NCI-H2196 (cell line): ENCODE measurements at regions not wholly inside any gene's neighbourhood (a gene's known extent, or its start where the extent isn't known, plus 50 kb on each side); places are given as distances from the start of the nearest gene placed in this dataset.
"Not testable (repeated sequence)": the region's sequence is repeated elsewhere in the genome, so short reads cannot be mapped to it uniquely, and the experiment has no call there.

Experiments
- DNase-seq: peaks from one replicate; lab custom pipeline; 2025; ENCODE audit not compliant: unreplicated experiment; lab: John Stamatoyannopoulos, UW

DNA sequence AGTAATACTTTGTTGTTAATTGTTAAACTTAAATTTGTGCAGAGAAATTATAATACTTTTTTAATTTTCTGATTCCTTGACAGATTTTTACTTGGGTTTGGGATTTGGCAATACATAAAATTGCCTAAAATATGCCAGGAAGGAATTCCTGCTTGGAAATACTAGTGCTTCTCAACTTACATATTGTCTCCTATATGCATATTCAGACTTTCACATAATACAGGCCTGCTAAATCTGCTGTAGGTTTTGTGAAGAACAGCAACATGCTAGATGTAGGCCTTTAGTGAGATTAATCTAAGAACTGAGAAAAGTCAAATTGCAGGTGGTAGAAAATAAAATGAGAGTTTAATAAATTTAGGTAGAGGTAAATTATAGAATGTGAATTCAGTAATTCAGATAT, 468.5 kb upstream of the MIS18BP1 start:
- DNase-seq: no peak

DNA sequence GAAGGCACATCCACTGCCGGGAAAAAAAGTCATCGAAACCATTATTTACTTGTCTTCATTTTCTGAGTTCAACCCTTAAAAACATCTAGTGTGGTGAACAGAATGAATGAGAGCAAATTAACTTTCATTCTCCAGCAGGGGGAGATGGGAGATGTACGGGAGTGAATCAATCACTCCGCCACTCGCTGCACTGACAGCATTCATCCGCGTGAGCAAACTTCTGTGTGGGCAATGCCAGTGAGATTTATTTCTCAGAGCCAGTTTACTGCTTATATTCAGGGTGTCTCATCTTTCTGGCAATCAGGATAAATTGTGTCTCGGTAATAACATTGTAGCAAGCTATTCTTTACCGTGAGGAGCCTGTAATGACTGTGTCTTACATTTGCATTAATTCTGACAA, 463.6 kb upstream of the MIS18BP1 start:
- no peak for DNase-seq

DNA sequence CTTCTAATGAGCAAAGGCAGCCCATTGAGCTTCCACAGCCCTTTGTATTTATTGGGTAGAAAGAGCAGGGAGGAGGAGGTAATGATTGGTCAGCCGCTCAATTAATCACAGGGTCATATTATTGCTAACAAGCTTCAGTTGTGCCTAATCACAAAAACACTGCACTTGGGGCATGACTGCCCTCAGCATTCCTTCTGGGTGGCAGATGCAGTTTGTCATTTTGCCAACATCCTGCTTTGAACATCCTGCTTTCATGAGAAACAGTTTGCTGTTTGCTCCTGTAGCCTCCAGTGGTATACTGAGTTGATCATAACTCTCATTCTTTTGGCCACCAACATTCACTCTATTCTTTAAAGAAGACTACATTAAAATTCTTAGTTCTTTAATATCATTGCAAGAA, 462.9 kb upstream of the MIS18BP1 start:
- DNase-seq: no peak

DNA sequence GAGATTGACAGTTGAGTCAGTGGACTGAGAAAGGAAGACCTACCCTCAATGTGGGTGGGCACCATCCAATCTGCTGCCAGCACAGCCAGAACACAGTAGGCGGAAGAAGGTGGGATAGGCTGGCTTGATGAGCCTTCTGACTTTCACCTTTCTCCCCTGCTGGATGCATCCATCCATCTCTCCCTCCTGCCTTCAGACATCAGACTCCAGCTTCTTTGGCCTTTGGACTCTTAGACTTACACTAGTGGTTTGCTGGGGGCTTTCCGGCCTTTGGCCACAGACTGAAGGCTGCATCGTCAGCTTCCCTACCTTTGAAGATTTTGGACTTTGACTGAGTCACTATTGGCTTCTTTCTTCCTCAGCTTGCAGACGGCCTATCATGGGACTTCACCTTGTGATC, 456.5 kb upstream of the MIS18BP1 start:
- no peak for DNase-seq

DNA sequence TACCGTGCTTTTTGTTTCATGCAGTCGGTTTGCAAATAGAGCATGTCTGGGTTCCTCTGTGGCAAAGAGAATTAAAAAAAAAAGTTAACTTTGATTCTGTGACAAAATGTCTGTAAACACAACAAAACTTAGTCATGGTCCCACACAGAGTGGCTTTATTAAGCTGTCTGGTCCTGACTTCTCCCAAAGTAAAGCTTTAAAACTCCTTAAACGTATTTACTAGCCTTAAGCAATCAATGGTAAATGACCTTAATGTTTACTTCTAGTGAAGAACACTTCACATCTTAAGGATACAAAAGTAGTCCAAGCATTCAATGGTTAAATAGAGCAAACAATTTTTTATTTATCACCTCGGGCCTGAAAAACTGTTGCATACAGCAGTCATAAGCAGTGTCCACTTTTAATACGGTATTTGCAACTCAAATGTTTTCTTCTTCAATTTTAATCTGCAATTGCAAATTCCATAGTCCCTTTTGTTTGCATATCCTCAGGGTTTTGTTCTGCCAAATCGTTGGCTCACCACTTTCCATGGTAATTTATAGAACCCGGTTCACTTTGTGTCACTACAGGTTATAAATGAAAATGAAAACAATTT, 453.0 kb upstream of the MIS18BP1 start:
- no peak for DNase-seq

DNA sequence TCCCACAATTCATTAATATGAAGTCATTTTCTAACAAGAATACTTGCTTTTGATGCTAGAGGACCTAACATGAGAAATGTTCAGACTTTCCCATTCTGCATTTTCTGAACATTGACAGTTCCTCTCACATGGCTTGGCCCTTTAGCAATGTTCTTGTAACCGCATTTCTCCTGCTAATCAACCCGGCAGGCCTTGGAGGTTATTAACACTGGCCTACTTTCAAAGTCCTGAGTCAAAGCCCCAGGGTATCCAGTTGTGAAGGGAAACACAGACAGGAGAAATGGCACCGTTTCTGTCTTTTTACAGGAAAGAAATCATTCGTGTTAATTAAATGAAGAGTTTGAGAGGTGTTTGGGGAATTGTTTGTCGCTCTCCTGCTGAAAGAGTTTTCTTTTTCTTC, 446.5 kb upstream of the MIS18BP1 start:
- no peak for DNase-seq

DNA sequence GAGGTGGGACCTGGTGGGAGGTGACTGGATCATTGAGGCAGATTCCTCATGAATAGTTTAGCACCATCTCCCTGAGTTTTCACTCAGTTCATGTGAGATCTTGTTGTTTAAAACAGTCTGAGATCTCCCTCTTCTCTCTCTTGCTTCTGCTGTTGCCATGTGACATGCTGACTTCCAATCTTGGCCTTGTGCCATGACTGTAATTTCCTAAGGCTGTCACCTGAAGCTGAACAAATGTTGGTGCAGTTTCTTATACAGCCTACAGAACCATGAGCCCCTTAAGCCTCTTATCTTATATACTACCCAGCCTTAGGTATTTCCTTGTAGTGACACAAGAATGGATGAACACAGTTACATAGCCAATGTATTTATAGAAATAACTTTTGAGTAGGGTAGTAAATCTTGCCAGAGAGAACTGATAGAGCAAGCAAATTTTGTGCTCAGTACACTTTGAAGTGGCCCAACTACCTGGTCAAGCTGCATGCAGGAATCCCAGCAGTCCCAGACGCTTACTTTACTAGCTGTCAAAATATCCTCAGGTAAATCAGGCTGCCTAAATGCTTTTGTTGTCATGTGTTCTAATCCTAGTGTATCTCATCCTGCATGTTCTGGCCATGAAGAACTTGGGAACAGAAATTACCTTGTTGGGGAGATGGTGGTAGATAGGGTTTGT, 445.6 kb upstream of the MIS18BP1 start:
- DNase-seq: no peak

DNA sequence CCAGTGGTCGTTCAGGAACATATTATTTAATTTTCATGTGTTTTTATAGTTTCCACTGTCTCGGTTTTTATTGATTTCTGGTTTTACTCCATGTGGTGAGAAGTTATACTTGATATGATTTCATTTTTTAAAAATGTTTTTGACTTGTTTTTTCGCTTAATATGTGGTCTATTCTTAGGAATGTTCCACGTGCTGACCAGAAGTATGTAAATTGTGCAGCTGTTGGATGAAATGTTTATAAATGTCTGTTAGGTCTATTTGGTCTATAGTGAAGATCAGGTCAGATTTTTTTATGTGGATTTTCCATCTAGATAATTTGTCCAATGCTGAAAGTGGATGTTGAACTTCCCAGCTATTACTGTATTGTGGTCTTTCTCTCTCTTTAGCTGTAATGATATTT, 433.8 kb upstream of the MIS18BP1 start:
- DNase-seq: no peak

DNA sequence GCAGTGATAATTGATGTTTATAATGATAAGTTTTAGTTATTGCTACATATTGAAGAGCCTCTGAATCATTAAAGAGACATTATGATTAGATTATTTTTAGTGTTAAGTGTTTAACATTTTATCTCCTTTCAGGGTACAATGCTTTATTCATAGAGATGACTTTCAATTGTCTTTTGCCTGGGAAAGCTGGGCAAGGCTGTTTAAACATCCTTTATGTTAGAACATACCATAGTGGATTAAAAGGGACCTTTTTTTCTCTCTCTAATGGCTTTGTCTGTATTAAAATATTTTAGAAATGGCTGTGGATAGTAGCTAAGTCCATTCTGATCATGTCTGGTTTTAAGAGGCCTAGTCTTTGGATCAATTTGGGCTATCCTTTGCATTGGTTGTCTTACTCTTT, 427.5 kb upstream of the MIS18BP1 start:
- DNase-seq: no peak

DNA sequence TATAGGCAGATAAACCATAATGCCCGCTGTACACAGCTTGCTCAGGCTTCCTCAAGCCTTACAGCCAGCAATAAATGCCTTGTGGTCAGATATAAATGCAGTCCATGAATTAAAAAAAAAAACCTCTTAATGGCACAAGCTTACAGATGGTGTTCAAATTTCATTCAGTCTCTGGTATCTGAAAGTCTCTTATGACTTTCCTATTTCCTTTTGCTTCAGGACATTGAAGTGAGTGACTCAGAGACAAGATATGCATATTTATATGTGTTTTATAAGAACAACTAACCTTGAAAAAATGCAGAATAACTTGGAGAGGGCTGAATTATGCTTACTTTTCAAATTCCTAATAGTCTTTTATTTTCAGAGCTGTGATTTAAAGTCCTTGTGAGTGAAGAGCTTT, 426.9 kb upstream of the MIS18BP1 start:
- no peak for DNase-seq

DNA sequence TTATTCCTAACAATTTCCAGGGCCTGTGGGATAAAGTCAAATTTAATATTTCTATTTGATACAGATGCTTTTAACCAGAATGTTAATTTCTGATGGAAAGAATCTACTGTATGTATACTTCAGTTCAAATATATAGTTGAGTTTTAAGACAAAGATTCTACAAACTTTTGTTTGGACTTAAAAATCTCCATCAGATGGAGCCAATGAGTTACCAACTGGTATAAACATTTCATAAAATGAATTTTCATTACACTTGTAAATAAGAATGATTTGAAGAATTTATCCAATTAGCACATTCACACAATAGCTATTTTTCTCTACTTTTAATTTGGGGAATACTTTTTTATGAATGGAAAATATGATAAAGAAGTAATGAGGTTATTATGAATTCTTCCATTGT, 425.2 kb upstream of the MIS18BP1 start:
- no peak for DNase-seq

DNA sequence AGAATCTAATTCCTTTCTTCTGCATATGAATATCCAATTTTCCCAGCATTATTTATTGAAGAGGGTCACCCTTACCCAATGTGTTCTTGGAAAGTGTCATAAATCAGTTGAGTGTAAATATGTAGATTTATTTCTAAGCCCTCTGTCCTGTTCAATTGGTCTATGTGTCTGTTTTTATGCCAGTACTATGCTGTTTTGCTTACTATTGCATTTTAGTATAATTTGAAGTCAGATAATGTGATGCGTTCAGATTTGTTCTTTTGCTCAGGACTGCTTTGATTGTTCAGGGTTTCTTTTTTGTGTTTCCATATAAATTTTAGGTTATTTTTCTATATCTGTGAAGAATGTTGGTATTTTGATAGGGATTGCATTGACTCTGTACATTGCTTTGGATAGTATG, 420.4 kb upstream of the MIS18BP1 start:
- no peak for DNase-seq

DNA sequence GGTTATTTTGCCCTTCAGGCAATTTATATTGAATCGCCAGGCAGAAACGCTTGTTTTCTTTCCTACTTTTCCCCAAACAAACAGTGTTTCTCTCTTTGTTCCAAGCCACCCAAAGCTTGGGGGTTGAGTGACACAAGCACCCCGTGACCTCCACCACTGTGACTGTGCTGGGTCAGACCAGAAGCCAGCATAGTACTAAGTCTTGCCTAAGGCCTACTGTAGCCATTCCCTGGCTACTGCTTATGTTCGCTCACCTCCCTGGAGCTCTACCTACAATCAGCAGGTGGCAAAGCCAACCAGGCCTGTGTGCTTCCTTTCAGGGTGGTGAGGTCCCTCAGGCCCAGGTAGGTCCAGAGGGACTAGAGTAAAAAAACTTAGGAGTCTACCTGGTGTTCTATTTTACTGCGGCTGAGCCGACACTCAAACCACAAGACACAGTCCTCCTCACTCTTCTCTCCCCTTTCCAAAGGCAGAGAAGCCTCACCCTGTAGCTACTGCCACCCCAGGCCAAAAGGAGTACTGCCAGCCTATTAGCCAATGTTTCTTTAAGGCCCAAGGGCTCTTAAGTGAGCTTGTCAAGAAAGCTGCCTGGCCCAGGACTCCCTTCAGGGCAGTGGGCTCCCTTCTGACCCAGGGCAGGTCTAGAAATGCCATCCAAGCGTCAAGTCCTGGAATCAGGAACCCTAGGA, 411.8 kb upstream of the MIS18BP1 start:
- no peak for DNase-seq

DNA sequence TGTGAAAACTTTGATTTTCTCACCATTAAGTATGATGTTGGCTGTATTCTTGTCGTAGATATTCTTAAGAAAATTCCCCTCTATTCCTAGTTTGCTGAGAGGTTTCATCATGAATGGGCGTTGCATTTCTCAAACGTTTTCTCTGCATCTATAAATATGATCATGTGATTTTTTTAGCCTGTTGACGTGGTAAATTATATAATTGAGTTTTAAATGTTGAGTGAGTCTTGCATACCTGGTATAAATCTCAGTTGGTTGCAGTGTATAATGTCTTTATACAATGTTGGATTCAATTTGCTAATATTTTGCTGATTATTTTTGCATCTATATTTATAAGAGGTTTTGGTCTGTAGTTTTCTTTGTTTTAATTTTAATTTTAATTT, 405.9 kb upstream of the MIS18BP1 start:
- no peak for DNase-seq

DNA sequence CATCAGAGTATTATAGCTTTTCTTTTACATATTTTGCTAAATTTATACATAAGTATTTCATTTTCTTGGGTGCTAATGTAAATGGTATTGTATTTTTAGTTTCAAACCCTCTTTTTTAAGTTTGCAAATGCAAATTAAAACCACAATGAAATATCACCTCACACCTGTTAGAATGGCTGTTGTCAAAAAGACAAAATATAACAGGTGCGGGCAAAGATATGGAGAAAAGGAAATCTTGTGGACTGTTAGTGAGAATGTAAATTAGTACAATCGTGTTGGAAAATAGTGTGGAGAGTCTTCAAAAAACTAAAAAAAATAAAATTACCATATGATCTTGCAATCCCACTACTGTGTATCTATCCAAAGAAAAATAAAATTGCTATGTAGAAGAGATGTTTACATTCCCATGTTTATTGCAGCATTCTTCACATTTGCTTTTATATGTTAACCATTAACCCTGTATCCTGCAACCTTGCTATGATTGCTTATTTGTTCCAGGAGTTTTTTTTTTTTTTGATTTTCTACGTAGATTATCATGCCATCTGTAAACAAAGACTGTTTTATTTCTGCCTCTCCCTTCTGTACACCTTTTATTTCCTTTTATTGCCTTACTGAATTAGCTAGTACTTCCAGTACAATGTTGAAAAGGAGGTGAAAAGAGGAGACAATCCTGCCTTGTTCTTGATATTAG, 405.4 kb upstream of the MIS18BP1 start:
- DNase-seq: no peak

DNA sequence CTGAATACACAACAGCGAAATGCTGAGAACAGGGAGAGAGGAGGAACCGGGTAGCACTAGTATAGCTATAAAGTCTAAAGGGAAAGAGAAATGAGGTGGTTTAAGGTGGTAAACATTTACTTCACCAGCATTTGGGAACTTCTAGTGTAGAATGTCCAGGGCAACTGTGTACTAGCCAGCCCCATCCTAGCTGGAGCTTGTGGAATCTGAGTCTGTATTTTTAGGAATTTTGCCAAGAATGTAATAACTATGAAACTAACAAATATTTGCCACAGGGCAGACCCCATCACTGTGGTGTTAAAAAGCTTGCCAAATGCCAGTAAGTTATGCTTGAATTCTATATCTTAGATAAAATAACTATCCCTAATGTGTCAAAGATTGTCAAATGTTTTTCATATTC, 398.9 kb upstream of the MIS18BP1 start:
- DNase-seq: no peak

DNA sequence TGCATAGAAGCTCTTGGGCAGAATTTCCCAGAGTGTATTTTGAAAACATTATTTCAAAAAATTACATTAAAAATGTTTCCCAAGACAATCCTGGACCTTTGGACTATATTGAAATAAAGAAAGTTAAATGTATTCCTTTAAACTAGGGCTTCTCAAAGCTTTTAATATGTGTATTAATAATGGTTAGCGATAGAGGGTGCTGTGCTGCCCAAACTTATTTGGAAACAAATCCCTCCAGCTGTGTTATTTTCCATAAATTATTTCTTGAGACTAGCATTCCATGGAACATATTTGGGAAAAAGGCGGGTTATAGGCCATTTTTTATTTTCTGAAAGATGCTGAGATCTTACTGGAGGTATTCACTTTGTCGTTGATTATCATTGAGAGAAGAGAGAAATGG, 397.8 kb upstream of the MIS18BP1 start:
- no peak for DNase-seq

DNA sequence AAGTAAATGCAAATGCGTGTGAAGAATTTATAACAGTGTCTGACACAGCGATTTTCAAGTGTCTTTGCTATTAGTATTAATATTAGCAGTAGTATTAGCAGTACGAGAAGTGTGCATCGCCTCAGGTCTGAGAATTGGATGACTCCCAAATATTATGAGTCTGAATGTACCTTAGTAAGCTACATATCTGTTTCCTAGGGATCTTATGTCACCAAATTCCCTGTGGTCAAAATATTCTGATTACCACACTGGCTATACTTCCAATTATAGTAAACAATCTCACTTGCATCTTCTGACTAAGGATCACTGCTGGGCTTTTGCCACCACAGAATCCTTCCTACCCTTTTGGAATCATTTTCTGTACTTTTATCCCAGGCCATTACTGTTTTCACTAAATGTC, 396.0 kb upstream of the MIS18BP1 start:
- DNase-seq: no peak

DNA sequence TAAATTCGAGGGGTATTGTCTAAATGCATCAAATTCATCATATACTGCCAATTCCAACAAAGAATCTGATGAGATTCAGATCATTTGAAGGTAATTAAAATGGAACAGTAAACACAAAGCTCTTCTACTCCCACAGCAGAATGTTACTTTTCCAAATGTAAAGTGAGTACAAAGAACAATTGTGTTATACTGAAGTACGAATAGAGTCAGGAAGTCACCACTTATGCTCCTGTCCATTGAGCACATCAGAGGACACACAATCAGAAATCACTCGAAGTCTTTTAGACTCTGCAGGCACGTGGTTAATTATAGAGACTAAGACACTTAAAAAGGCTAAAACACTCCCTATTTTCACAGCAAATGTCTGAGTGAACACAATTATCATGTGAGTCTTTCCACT, 388.5 kb upstream of the MIS18BP1 start:
- no peak for DNase-seq

DNA sequence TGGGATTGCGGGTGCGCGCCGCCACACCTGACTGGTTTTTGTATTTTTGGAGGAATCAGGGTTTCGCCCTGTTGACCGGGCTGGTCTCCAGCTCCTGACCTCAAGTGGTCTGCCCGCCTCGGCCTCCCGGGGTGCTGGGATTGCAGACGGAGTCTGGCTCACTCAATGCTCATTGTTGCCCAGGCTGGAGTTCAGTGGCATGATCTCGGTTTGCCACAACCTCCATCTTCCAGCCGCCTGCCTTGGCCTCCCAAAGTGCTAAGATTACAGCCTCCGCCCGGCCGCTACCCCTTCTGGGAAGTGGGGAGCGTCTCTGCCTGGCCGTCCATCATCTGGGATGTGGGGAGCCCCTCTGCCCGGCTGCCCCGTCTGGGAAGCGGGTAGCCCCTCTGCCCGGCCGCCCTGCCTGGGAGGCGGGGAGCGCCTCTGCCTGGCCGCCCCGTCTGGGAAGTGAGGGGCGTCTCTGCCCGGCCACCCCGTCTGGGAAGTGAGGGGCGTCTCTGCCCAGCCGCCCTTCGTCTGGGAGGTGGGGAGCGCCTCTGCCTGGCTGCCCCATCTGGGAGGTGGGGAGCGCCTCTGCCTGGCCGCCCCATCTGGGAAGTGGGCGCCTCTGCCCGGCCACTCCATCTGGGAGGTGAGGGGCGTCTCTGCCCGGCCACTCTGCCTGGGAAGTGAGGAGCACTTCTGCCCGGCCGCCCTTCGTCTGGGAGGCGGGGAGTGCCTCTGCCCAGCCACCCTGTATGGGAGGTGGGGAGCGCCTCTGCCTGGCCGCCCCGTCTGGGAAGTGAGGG, 381.8 kb upstream of the MIS18BP1 start:
- DNase-seq: not testable (repeated sequence)

DNA sequence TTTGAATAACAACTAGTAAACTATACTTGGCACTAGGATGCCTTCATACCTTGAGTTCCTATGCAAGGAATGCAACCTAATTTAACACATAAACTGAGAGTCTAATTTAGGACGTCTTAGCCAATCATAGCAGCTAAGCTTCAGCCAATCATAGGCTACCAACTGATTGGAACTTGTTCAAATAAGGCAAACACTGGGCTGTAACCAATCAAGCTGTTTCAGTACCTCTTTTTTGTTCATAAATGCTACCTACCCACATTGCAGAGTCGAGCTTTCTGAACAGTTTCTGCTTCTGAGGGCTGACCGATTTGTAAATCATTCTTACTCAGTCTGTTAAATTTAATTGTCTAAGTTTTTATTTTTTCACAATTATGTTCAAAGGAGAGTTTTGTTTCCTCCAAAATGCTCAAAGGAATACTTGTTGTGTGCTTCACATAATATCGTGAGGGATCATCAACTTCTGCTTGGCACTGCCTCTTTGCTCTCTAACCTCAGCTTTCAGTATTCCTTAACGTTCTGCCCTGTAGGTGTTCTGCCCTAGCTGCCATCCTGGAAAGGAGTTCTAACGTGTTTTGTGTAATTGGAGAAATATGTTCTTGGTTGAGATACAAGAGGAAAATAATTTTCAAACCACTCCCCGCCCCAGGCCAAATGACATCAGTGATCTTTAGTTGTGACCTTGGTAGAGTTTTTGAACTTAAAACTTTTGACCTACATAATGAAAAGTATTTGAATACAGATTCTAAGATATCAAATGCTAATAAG, 380.4 kb upstream of the MIS18BP1 start:
- no peak for DNase-seq
